ENCODE measurements at regions not wholly inside any gene's neighbourhood (a gene's known extent, or its start where the extent isn't known, plus 50 kb on each side); places are given as distances from the start of the nearest gene placed in this dataset.
"Not testable (repeated sequence)": the region's sequence is repeated elsewhere in the genome, so short reads cannot be mapped to it uniquely, and the experiment has no call there.

DNA sequence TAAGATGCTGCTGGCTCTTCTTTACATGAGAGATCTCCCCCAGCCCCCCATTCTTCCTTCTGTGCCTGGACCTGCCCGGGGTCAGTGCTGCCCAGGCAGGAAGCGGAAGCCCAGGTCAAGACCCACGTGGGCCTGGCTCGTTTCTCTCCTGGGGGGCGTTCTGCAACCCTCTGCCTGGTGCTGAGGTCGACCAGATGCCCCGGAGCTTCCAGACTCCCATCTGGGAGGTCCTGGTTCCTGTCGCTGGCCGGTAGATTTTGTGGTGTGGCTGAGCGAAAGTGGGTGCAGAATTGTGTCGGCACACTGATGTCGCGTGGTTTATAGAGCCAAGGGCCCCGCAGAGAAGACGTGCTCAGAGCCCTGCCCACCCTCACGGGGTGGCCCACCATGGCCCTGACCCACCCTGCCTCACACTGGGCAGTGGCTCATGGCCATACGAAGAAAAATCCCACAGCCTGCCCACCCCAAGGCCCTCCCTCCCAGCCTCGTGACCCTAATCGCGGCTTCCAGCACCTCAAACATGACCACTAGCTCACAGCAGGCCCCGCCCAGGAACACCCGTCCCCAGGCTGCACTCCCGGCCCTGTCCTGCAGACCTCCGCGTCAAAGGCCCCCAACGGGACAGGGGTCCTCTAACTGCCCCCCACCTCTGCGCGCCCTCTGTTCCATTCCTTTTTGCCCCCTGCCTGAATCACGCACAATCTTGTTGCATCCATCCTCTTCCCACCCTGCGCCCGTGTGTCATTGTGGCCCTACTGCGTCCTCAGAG, 443.2 kb upstream of the ZNF722 start:
- H3K4me1 Mint-ChIP-seq, H3K36me3 Mint-ChIP-seq, H3K9me3 Mint-ChIP-seq, H3K27ac Mint-ChIP-seq, H3K4me3 Mint-ChIP-seq, H3K27me3 Mint-ChIP-seq: not testable (repeated sequence)

- H3K4me3 Mint-ChIP-seq, H3K27me3 Mint-ChIP-seq, H3K27ac Mint-ChIP-seq, H3K4me1 Mint-ChIP-seq, H3K36me3 Mint-ChIP-seq, H3K9me3 Mint-ChIP-seq: not testable (repeated sequence)
These were observed 442.4 kb upstream of the ZNF722 start for GRCh38 chr7:63556223-63556622.

- not testable (repeated sequence) for H3K27ac Mint-ChIP-seq, H3K4me3 Mint-ChIP-seq, H3K9me3 Mint-ChIP-seq
These were observed 439.6 kb upstream of the ZNF722 start for GRCh38 chr7:63559016-63559415.

DNA sequence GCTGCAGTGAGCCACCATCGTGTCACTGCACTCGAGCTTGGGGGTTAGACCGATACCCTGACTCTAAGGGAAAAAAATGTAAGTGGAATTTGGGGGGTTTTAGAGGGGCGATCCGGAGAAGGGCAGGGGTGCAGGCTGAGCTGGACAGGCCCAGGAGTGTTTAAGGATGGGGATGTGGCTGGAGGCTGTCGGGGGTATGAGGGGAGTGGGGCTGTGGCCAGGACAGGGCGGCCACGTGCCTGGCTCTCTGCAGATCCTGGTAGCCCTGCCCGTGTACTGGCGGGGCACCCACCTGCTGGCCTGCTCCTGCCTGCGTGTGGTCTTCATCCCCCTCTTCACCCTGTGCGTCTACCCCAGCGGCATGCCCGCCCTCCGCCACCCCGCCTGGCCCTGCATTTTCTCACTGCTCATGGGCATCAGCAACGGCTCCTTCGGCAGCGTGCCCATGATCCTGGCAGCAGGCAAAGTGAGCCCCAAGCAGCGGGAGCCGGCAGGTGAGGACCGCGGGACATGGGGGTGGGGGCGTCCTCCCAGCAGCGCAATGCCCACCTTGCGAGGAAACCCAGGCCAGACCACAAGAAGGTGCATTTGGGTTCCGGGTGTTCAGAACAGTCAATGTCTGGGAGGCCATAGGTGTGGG, 438.7 kb upstream of the ZNF722 start:
- H3K27ac Mint-ChIP-seq, H3K4me3 Mint-ChIP-seq, H3K4me1 Mint-ChIP-seq, H3K27me3 Mint-ChIP-seq, H3K36me3 Mint-ChIP-seq, H3K9me3 Mint-ChIP-seq: not testable (repeated sequence)

More at GRCh38 chr7:63559016-63559415, 439.6 kb upstream of the ZNF722 start:
- H3K36me3 Mint-ChIP-seq, H3K27me3 Mint-ChIP-seq, H3K4me1 Mint-ChIP-seq: not testable (repeated sequence)

- not testable (repeated sequence) for H3K36me3 Mint-ChIP-seq, H3K4me1 Mint-ChIP-seq, H3K27me3 Mint-ChIP-seq, H3K9me3 Mint-ChIP-seq, H3K4me3 Mint-ChIP-seq, H3K27ac Mint-ChIP-seq
These were observed 436.7 kb upstream of the ZNF722 start for GRCh38 chr7:63561911-63562310.

DNA sequence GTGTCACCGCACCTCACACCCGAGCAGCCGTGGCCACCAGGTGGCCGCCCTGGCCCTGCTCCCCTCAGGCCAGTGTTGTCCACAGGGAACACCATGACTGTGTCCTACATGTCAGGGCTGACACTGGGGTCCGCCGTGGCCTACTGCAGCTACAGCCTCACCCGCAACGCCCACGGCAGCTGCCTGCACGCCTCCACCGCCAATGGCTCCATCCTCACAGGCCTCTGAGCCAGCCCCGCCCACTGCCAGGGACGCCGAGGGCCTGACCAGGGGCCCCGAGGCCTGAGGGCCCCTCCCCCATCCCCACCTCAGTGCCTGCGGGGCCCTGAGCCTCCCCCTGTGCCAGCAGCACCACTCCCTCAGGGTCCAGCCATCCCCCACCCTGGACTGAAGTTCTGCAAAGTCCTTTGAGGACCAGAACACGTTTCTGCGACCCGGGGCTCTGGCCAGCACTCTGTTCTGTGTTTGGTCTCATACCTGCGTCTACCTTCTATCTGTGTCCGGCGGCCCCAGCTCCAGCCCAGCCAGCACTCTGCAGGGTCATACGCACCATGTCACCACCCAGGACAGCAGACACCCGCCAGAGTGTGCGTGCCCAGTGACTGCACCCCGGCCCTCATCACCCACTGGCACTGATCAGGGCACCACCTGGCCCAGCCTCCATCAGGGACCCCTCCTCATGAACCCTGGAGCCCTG, 436.1 kb upstream of the ZNF722 start:
- H3K4me1 Mint-ChIP-seq, H3K27me3 Mint-ChIP-seq, H3K36me3 Mint-ChIP-seq, H3K9me3 Mint-ChIP-seq, H3K27ac Mint-ChIP-seq, H3K4me3 Mint-ChIP-seq: not testable (repeated sequence)

- H3K27ac Mint-ChIP-seq, H3K36me3 Mint-ChIP-seq, H3K4me1 Mint-ChIP-seq, H3K4me3 Mint-ChIP-seq, H3K9me3 Mint-ChIP-seq, H3K27me3 Mint-ChIP-seq: not testable (repeated sequence)
These were observed 435.3 kb upstream of the ZNF722 start for GRCh38 chr7:63563151-63563940.

DNA sequence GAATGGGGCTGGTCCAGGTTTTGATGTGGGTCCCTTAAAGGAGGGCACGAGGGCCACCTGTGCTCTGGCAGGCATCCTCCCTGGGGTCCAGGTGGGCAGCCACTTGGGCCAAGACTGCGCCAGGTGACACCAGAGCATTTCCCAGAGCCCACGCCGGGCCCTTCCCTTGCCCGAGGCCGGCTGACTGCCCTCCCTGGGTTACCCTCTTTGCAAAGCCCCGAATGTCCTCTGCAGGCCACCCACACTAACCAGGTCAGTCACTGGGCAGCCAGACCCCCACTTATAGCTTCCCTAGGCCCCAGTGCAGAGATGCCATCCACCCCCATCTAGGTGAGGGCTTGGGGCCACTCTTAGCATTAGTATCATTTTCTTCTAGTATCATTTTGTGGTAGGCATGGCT, 433.8 kb upstream of the ZNF722 start:
- H3K27ac Mint-ChIP-seq = not testable (repeated sequence)

DNA sequence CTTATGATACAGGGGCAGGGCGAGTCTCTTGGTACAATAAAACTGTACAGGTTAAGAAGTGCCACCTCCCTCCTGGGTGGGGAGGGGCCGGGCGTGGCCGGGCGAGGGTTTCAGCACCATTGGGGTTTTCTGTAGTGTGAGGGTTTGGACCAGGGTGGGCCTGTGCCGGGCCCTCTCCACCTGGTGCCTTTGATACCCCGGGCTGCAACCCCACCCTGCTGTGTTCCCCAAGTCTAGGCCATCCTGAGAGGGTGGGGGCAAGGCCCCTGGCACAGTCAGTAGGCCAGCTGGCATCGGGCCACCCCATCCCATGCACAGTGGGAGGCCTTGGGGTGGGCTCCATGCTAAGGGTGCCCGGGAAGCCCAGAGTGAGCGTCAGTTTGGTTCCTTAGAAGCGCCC, 431.8 kb upstream of the ZNF722 start:
- not testable (repeated sequence) for H3K27ac Mint-ChIP-seq, H3K4me3 Mint-ChIP-seq, H3K9me3 Mint-ChIP-seq, H3K36me3 Mint-ChIP-seq, H3K27me3 Mint-ChIP-seq, H3K4me1 Mint-ChIP-seq

More for the DNA sequence above, 433.8 kb upstream of the ZNF722 start:
- not testable (repeated sequence) for H3K36me3 Mint-ChIP-seq, H3K4me1 Mint-ChIP-seq, H3K27me3 Mint-ChIP-seq, H3K4me3 Mint-ChIP-seq, H3K9me3 Mint-ChIP-seq

DNA sequence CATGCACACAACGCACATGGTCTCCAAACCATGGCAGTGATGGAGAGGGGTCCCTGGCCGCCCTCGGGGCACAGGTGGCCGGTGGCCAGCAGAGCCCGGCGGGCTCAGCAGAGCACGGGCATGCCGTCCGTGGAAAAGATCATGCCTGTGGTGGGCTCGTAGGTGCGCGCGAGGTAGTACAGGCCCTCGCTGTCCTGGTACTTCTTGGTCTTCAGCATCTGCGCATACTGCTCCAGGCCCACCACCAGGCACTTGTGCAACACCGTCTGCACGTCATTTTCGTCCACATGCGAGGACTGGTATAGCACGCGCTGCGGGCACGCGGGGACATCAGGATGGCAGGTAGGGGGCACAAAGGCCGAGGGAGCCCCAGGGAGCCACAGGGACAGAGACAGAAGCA, 431.0 kb upstream of the ZNF722 start:
- not testable (repeated sequence) for H3K9me3 Mint-ChIP-seq, H3K4me1 Mint-ChIP-seq, H3K36me3 Mint-ChIP-seq, H3K27ac Mint-ChIP-seq, H3K4me3 Mint-ChIP-seq, H3K27me3 Mint-ChIP-seq

DNA sequence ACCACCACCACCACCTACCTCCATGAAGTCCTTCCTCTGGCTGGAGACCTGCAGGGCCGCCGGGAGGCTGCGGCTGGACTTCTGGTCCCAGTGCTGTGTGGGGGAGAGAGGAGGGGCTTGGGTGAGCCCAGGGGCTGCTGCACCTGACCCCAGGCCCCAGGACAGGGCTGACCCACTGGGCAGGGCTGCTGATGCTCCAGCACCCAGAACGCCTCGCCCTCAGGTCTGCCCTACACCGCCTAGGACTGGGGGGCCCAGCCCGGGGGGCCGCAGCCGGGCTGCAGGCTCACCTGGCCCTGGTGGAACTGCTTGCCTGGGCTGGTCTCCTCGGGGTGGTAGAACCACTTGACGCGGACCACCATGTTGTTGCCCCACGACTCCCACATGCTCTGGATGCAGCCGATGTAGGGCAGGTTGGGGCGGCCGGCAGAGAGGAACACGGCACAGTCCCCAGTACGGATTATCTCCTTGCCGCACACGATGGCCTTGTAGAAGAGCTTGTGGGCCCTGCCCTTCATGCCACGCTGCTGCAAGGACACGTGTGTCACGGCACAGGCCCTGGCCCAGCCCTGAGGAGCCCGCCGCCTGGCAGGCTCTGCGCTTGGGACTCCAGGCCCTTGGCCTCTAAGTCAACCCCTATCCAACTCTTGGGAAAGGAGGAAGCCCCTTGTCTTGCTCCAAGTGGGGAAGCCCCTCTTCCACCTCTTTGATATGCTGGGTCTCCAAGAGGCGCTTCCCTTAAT, 429.9 kb upstream of the ZNF722 start:
- not testable (repeated sequence) for H3K27me3 Mint-ChIP-seq, H3K4me1 Mint-ChIP-seq, H3K36me3 Mint-ChIP-seq, H3K9me3 Mint-ChIP-seq, H3K27ac Mint-ChIP-seq, H3K4me3 Mint-ChIP-seq

GRCh38 chr7:63570386-63571115, 428.1 kb upstream of the ZNF722 start:
- H3K36me3 Mint-ChIP-seq, H3K4me1 Mint-ChIP-seq, H3K27me3 Mint-ChIP-seq, H3K4me3 Mint-ChIP-seq, H3K9me3 Mint-ChIP-seq, H3K27ac Mint-ChIP-seq: not testable (repeated sequence)

- H3K27ac Mint-ChIP-seq, H3K4me3 Mint-ChIP-seq, H3K36me3 Mint-ChIP-seq, H3K27me3 Mint-ChIP-seq, H3K4me1 Mint-ChIP-seq, H3K9me3 Mint-ChIP-seq: not testable (repeated sequence)
These were observed 426.5 kb upstream of the ZNF722 start for GRCh38 chr7:63572196-63572595.

- H3K27ac Mint-ChIP-seq, H3K27me3 Mint-ChIP-seq, H3K9me3 Mint-ChIP-seq, H3K4me1 Mint-ChIP-seq, H3K4me3 Mint-ChIP-seq, H3K36me3 Mint-ChIP-seq: not testable (repeated sequence)
These were observed 425.7 kb upstream of the ZNF722 start for GRCh38 chr7:63572956-63573355.

DNA sequence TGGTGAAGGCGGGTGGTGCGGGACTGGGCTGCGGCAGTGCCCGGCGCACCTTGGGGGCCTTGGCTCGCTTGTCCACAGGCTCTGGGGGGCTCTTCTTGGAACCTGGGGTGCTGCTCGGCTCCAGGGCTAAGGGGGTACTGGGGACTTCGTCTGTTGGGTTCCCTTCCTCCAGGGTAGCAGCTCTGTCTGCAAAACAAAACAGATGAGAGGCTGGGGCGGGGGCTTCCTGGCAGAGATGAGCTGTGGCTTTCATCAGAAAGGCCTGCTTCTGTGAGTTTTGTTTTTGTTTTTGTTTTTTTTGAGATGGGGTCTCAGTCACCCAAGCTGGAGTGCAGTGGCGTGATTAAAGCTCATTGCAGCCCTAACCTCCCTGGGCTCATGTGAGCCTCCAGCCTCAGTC, 425.2 kb upstream of the ZNF722 start:
- H3K27me3 Mint-ChIP-seq, H3K36me3 Mint-ChIP-seq, H3K27ac Mint-ChIP-seq, H3K9me3 Mint-ChIP-seq, H3K4me3 Mint-ChIP-seq, H3K4me1 Mint-ChIP-seq: not testable (repeated sequence)

Measured in IgD-negative memory B cell (primary cell).